ENCODE measurements at regions not wholly inside any gene's neighbourhood (a gene's known extent, or its start where the extent isn't known, plus 50 kb on each side); places are given as distances from the start of the nearest gene placed in this dataset.
"Not testable (repeated sequence)": the region's sequence is repeated elsewhere in the genome, so short reads cannot be mapped to it uniquely, and the experiment has no call there.

GRCh38 chr11:106495046-106495445, 417.6 kb downstream of the AASDHPPT start:
- DNase-seq (ENCODE audit: low spot score) = peak; percentile 14

- no peak for DNase-seq (ENCODE audit: low spot score)
Observed at GRCh38 chr11:106496677-106497076, 419.2 kb downstream of the AASDHPPT start.

- DNase-seq (ENCODE audit: low spot score) = no peak
Observed at GRCh38 chr11:106497321-106497720, 419.9 kb downstream of the AASDHPPT start.

- no peak for DNase-seq (ENCODE audit: low spot score)
Observed at GRCh38 chr11:106497822-106498221, 420.4 kb downstream of the AASDHPPT start.

- DNase-seq (ENCODE audit: low spot score) = no peak
Observed at GRCh38 chr11:106503901-106504300, 426.4 kb downstream of the AASDHPPT start.

- DNase-seq (ENCODE audit: low spot score) = no peak
Observed at GRCh38 chr11:106507645-106508306, 430.3 kb downstream of the AASDHPPT start.

- no peak for DNase-seq (ENCODE audit: low spot score)
Observed at GRCh38 chr11:106514706-106515105, 437.2 kb downstream of the AASDHPPT start.

- DNase-seq (ENCODE audit: low spot score) = no peak
Observed at GRCh38 chr11:106517426-106517825, 440.0 kb downstream of the AASDHPPT start.

GRCh38 chr11:106520146-106520912, 442.9 kb downstream of the AASDHPPT start:
- peak; percentile 13 for DNase-seq (ENCODE audit: low spot score)

GRCh38 chr11:106520920-106521319, 443.5 kb downstream of the AASDHPPT start:
- no peak for DNase-seq (ENCODE audit: low spot score)

GRCh38 chr11:106523171-106523570, 445.7 kb downstream of the AASDHPPT start:
- DNase-seq (ENCODE audit: low spot score) = no peak

GRCh38 chr11:106523921-106524320, 446.5 kb downstream of the AASDHPPT start:
- no peak for DNase-seq (ENCODE audit: low spot score)

- no peak for DNase-seq (ENCODE audit: low spot score)
Observed at GRCh38 chr11:106524436-106524835, 447.0 kb downstream of the AASDHPPT start.

- not testable (repeated sequence) for DNase-seq (ENCODE audit: low spot score)
Observed at GRCh38 chr11:106531648-106532047, 454.2 kb downstream of the AASDHPPT start.

- no peak for DNase-seq (ENCODE audit: low spot score)
Observed at GRCh38 chr11:106533046-106533445, 455.6 kb downstream of the AASDHPPT start.

GRCh38 chr11:106540001-106540400, 462.5 kb downstream of the AASDHPPT start:
- no peak for DNase-seq (ENCODE audit: low spot score)

GRCh38 chr11:106548406-106548805, 469.9 kb downstream of the GUCY1A2 start:
- DNase-seq (ENCODE audit: low spot score) = no peak

GRCh38 chr11:106551744-106552673, 466.3 kb downstream of the GUCY1A2 start:
- no peak for DNase-seq (ENCODE audit: low spot score)

- no peak for DNase-seq (ENCODE audit: low spot score)
Observed at GRCh38 chr11:106552694-106553203, 465.5 kb downstream of the GUCY1A2 start.

GRCh38 chr11:106553304-106553703, 465.0 kb downstream of the GUCY1A2 start:
- DNase-seq (ENCODE audit: low spot score) = no peak

- not testable (repeated sequence) for DNase-seq (ENCODE audit: low spot score)
Observed at GRCh38 chr11:106555566-106556250, 462.6 kb downstream of the GUCY1A2 start.

GRCh38 chr11:106565326-106565725, 452.9 kb downstream of the GUCY1A2 start:
- no peak for DNase-seq (ENCODE audit: low spot score)

Data from AG20443 (cell line).